GM12864 (cell line): ENCODE measurements at regions not wholly inside any gene's neighbourhood (a gene's known extent, or its start where the extent isn't known, plus 50 kb on each side); places are given as distances from the start of the nearest gene placed in this dataset.

ENCODE experiments used
- DNase-seq: peaks from one replicate; pipeline ENCODE4 v3.0.0-alpha.2; 2011; ENCODE audit warnings: low read depth
- H3K4me3 ChIP-seq: 2 replicates; pipeline ENCODE4 v1.5.1; 2011; ENCODE audit warnings: mild to moderate bottlenecking, low read depth, low read length, control low read depth
- TF ChIP-seq, protein P1 (sequence below): IDR thresholded peaks from 2 replicates; pipeline ENCODE4 v1.5.1; 2011; ENCODE audit warnings: low read depth, mild to moderate bottlenecking, moderate library complexity, low read length, control low read depth, inconsistent platforms; ENCODE audit errors: missing control alignments

DNA sequence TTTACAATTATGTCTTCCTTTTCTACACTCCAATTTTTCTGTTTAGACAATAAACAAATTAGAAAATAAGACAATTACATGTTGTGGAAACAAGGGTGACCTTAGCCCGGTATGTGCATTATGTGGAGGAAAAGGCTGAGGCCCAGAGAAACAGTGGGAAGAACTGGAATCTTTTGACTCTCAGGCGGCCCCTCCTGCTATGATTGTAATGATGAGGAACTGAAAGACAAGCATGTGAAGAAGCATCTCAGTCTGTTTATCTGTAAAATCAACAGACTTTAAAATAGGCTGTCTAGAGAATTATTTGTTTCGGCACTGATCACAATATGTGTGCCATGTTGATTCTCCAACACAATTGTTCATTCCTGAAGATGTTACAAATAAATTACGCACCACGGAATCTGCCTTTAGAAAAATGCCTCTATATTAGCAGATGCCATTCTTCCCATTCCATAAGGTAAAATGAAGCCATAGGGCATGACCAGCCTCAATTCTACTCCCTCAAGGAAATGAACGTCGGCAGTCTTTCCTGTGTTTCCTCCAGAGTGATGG, 1201.6 kb upstream of the CITED2 start:
- TF ChIP-seq, protein P1, sequence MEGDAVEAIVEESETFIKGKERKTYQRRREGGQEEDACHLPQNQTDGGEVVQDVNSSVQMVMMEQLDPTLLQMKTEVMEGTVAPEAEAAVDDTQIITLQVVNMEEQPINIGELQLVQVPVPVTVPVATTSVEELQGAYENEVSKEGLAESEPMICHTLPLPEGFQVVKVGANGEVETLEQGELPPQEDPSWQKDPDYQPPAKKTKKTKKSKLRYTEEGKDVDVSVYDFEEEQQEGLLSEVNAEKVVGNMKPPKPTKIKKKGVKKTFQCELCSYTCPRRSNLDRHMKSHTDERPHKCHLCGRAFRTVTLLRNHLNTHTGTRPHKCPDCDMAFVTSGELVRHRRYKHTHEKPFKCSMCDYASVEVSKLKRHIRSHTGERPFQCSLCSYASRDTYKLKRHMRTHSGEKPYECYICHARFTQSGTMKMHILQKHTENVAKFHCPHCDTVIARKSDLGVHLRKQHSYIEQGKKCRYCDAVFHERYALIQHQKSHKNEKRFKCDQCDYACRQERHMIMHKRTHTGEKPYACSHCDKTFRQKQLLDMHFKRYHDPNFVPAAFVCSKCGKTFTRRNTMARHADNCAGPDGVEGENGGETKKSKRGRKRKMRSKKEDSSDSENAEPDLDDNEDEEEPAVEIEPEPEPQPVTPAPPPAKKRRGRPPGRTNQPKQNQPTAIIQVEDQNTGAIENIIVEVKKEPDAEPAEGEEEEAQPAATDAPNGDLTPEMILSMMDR: no peak

DNA sequence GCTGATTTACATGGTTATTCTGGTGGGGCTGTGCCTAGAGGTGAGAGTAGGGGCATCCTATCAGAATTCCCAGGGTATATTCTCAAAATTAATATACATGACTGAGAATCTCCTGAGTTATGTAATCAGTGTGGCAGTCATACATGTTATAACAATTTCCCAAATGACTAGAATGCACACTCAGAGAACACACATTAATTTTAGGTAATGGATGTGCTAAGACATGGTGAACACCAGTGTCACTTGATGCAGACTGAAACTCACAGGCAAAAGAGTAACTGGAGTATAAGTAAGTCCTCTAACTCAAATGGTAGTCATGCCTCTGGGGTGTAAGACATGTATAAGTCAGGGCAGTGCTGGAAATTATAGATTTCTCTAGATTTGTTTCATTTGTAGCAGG, 1198.4 kb upstream of the CITED2 start:
- TF ChIP-seq, protein P1: no peak
- no peak overlapping the region for H3K4me3 ChIP-seq
- no peak for DNase-seq

More for the DNA sequence above, 1201.6 kb upstream of the CITED2 start:
- H3K4me3 ChIP-seq: no peak overlapping the region
- no peak for DNase-seq

DNA sequence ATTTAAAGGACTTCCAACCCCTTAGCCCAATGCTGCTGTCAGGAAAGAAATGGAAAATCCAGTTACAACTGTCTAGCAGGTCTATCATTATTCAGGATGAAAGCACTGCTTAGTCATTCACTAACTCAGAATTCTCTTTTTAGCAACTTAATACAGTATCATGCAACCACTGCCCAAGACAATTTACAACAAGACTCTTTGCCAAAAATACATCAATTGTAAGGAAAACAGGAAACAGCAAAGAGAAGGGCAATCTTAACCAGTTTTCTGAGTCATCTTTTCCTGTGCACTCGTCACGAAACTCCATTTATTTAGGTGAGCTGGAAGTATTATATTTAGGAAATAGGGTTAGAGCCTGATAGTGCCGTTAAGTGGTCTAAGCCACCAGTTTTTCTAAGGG, 1197.7 kb upstream of the CITED2 start:
- DNase-seq: no peak
- TF ChIP-seq, protein P1: no peak
- no peak overlapping the region for H3K4me3 ChIP-seq

GRCh38 chr6:140571145-140571544, 1196.7 kb upstream of the CITED2 start:
- TF ChIP-seq, protein P1: no peak
- no peak overlapping the region for H3K4me3 ChIP-seq
- no peak for DNase-seq

DNA sequence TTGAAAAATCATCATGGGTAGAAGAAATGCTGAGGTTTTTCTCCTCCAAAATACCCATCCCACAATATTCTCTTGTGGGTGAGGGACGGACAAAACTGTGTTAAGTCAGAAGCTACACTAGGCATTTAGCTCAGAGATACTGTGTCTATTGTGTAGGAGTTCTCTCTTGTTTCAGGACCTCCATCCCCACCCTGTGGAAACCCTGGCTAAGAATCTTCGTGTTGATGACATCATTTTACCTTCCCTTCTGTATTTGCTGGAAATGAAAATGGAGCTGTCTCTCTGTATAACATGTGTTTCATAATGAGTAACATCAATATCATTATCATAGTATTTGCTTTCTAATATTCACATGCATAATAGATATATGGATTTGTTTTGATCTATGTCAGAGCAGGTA, 1193.0 kb upstream of the CITED2 start:
- TF ChIP-seq, protein P1: no peak
- H3K4me3 ChIP-seq: no peak overlapping the region
- no peak for DNase-seq

- TF ChIP-seq, protein P1: no peak
- DNase-seq: no peak
- H3K4me3 ChIP-seq: no peak overlapping the region
Observed at GRCh38 chr6:140566781-140567277, 1192.4 kb upstream of the CITED2 start.

- DNase-seq: no peak
- H3K4me3 ChIP-seq: no peak overlapping the region
- TF ChIP-seq, protein P1: no peak
Observed at GRCh38 chr6:140563728-140564127, 1189.3 kb upstream of the CITED2 start.
